NCI-H2227 (cell line): ENCODE measurements at regions not wholly inside any gene's neighbourhood (a gene's known extent, or its start where the extent isn't known, plus 50 kb on each side); places are given as distances from the start of the nearest gene placed in this dataset.
"Not testable (repeated sequence)": the region's sequence is repeated elsewhere in the genome, so short reads cannot be mapped to it uniquely, and the experiment has no call there.

Source experiments
- DNase-seq: peaks from one replicate; lab custom pipeline; 2025; ENCODE audit not compliant: unreplicated experiment; lab: John Stamatoyannopoulos, UW

GRCh38 chr2:49343638-49344037 is 189.3 kb upstream of the FSHR start:
- DNase-seq, result no peak

GRCh38 chr2:49342156-49342555 is 187.8 kb upstream of the FSHR start:
- DNase-seq, result no peak

- DNase-seq, result no peak
Measured at GRCh38 chr2:49335546-49335945, 181.2 kb upstream of the FSHR start.

GRCh38 chr2:49332415-49332814 is 178.1 kb upstream of the FSHR start:
- no peak for DNase-seq

- no peak for DNase-seq
Measured at GRCh38 chr2:49318531-49318930, 164.2 kb upstream of the FSHR start.

GRCh38 chr2:49309461-49309860 is 155.1 kb upstream of the FSHR start:
- no peak for DNase-seq

GRCh38 chr2:49306925-49307324 is 152.6 kb upstream of the FSHR start:
- no peak for DNase-seq

- DNase-seq, result not testable (repeated sequence)
Measured at GRCh38 chr2:49298693-49299092, 144.4 kb upstream of the FSHR start.

GRCh38 chr2:49298230-49298629 is 143.9 kb upstream of the FSHR start:
- DNase-seq, result no peak

- no peak for DNase-seq
Measured at GRCh38 chr2:49296107-49296867, 142.0 kb upstream of the FSHR start.

- no peak for DNase-seq
Measured at GRCh38 chr2:49294225-49294624, 139.9 kb upstream of the FSHR start.

GRCh38 chr2:49291619-49292018 is 137.3 kb upstream of the FSHR start:
- DNase-seq, result no peak

GRCh38 chr2:49289711-49290110 is 135.4 kb upstream of the FSHR start:
- DNase-seq, result no peak

GRCh38 chr2:49288902-49289700 is 134.8 kb upstream of the FSHR start:
- no peak for DNase-seq

GRCh38 chr2:49288113-49288705 is 133.9 kb upstream of the FSHR start:
- DNase-seq, result no peak

GRCh38 chr2:49286726-49287125 is 132.4 kb upstream of the FSHR start:
- DNase-seq, result no peak

- DNase-seq, result no peak
Measured at GRCh38 chr2:49286045-49286444, 131.7 kb upstream of the FSHR start.

- no peak for DNase-seq
Measured at GRCh38 chr2:49278561-49278960, 124.2 kb upstream of the FSHR start.

- DNase-seq, result no peak
Measured at GRCh38 chr2:49278141-49278540, 123.8 kb upstream of the FSHR start.

GRCh38 chr2:49271060-49271606 is 116.8 kb upstream of the FSHR start:
- no peak for DNase-seq

- DNase-seq, result no peak
Measured at GRCh38 chr2:49270091-49270490, 115.8 kb upstream of the FSHR start.

GRCh38 chr2:49265471-49265870 is 111.2 kb upstream of the FSHR start:
- DNase-seq, result no peak
